ENCODE measurements at regions not wholly inside any gene's neighbourhood (a gene's known extent, or its start where the extent isn't known, plus 50 kb on each side); places are given as distances from the start of the nearest gene placed in this dataset.

DNA sequence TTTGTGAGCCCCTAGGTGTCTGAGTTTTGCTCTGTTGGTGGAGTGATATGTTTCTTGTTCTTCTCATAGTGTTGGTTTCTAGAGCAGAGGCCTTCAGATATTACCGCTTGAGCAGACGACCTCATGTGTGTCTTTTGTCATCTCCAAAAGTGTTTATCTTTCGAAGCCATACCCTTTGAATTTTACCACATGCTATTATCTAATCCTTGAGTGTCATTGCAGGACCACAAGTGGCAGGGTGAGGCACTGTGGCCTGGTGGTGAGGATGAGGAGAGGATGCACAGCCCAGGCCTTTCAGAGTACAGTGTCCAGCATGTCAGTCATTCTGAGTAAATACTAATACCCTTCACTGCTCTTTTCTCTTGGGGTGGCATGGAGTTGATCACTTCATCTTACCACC is 57.2 kb upstream of the CISTR start:
- CTCF ChIA-PET, result interaction anchor here (0.8 to 1.4 kb wide), 2 partner anchors 21 to 406 kb away, joined by 3 to 4 read pairs; no protein-coding TSS in a partner anchor
- no TSS peak for BruUV-seq (replicated peaks)
- Mint-ChIP-seq H3K9me3 (ENCODE audit: unreplicated experiment) (no peaks in the 10 kb centered on the region), H3K4me3 (ENCODE audit: unreplicated experiment) (no peak overlapping the region), H3K27me3 (ENCODE audit: insufficient read depth, unreplicated experiment) (no peaks in the 10 kb centered on the region), H3K27ac (ENCODE audit: low read depth, unreplicated experiment) (no peak overlapping the region), H3K36me3 (ENCODE audit: insufficient read depth, unreplicated experiment) (no peaks in the 10 kb centered on the region), H3K4me1 (ENCODE audit: insufficient read depth, unreplicated experiment) (peaks cover 25% of the 10 kb centered on the region)
- no peak for DNase-seq (ENCODE audit: unreplicated experiment)
- TF ChIP-seq CTCF (IDR thresholded peaks at IDR 0.05; ENCODE audit: unreplicated experiment), result no peak
- intact Hi-C loops (cut with micrococcal nuclease), result no loop called here
- POLR2A ChIA-PET, result no interaction called here

DNA sequence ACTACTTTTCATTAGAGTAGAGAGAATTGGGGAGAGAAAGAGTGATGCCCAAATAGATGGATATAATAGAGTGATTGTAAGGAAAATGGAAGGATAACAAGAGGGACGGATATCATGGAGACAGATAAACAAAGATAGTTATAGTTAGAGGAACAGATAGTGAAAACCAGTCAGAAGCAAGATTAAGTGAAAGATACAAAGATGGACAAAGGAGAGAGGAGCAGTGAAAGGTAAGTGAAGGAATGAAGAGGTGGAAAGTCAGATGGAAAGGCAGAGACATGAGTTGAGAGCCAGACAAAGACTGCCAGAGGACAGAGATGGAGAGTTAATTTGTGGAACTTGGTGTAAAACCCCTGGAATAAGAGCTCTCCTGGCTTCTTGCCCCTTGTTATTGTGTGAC is 59.2 kb upstream of the CISTR start:
- POLR2A ChIA-PET, result interaction anchor here (0.7 to 1.4 kb wide), 2 partner anchors 19 to 28 kb away, joined by 3 read pairs; no protein-coding TSS in a partner anchor
- H3K27me3 Mint-ChIP-seq (ENCODE audit: insufficient read depth, unreplicated experiment), result no peaks in the 10 kb centered on the region
- CTCF ChIA-PET, result no interaction called here

DNA sequence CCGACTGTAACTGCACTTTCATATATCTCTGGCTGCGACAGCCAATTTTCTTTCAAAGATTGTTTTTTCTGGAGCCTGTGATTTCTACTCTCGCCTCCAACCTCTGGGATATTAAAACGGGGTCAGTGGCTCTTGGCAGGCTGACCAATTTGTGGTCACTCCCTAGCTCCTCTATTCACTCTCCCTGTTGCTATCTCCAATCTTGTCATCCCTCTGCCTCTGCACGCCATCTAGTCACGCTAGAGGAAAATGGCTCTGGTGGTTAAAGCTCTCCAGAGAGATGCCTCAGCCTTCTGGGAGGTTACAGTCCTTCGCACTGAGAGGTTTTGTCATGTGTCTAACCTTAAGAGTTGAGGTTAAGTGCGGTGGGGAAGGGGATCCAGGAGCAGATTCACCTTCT is 59.8 kb upstream of the CISTR start:
- no peak overlapping the region for H3K27ac Mint-ChIP-seq (ENCODE audit: low read depth, unreplicated experiment)
- no peaks in the 10 kb centered on the region for H3K27me3 Mint-ChIP-seq (ENCODE audit: insufficient read depth, unreplicated experiment)
- H3K4me3 Mint-ChIP-seq (ENCODE audit: unreplicated experiment), result no peak overlapping the region
- no peak for DNase-seq (ENCODE audit: unreplicated experiment)
- no TSS peak for BruUV-seq (replicated peaks)
- no peaks in the 10 kb centered on the region for H3K36me3 Mint-ChIP-seq (ENCODE audit: insufficient read depth, unreplicated experiment)
- ChIA-PET CTCF (no interaction called here), POLR2A (no interaction called here)
- intact Hi-C loops (cut with micrococcal nuclease), result no loop called here
- no peaks in the 10 kb centered on the region for H3K9me3 Mint-ChIP-seq (ENCODE audit: unreplicated experiment)
- peaks cover 10% of the 10 kb centered on the region for H3K4me1 Mint-ChIP-seq (ENCODE audit: insufficient read depth, unreplicated experiment)
- no peak for TF ChIP-seq CTCF (IDR thresholded peaks at IDR 0.05; ENCODE audit: unreplicated experiment)

More for the DNA sequence above, 59.2 kb upstream of the CISTR start:
- TF ChIP-seq CTCF (IDR thresholded peaks at IDR 0.05; ENCODE audit: unreplicated experiment), result no peak
- Mint-ChIP-seq H3K27ac (ENCODE audit: low read depth, unreplicated experiment) (no peak overlapping the region), H3K4me3 (ENCODE audit: unreplicated experiment) (no peak overlapping the region), H3K4me1 (ENCODE audit: insufficient read depth, unreplicated experiment) (peaks cover 15% of the 10 kb centered on the region), H3K36me3 (ENCODE audit: insufficient read depth, unreplicated experiment) (no peaks in the 10 kb centered on the region), H3K9me3 (ENCODE audit: unreplicated experiment) (no peaks in the 10 kb centered on the region)
- BruUV-seq (replicated peaks), result no TSS peak
- no peak for DNase-seq (ENCODE audit: unreplicated experiment)
- intact Hi-C loops (cut with micrococcal nuclease), result no loop called here

GRCh38 chr12:53816360-53817020 is 64.7 kb upstream of the CISTR start:
- POLR2A ChIA-PET, result interaction anchor here (0.6 kb wide), 1 partner anchor 46 kb away, joined by 3 read pairs; no protein-coding TSS in a partner anchor
- CTCF ChIA-PET, result interaction anchor here (0.6 kb wide), 1 partner anchor 217 kb away, joined by 3 read pairs; the partner anchor contains the start of gene HOXC5
- TF ChIP-seq CTCF (IDR thresholded peaks at IDR 0.05; ENCODE audit: unreplicated experiment), result no peak
- BruUV-seq (replicated peaks), result no TSS peak
- intact Hi-C loops (cut with micrococcal nuclease), result no loop called here
- peaks cover 9% of the 10 kb centered on the region for H3K4me1 Mint-ChIP-seq (ENCODE audit: insufficient read depth, unreplicated experiment)
- H3K9me3 Mint-ChIP-seq (ENCODE audit: unreplicated experiment), result no peaks in the 10 kb centered on the region
- no peaks in the 10 kb centered on the region for H3K36me3 Mint-ChIP-seq (ENCODE audit: insufficient read depth, unreplicated experiment)
- DNase-seq (ENCODE audit: unreplicated experiment), result no peak
- no peak overlapping the region for H3K4me3 Mint-ChIP-seq (ENCODE audit: unreplicated experiment)
- H3K27me3 Mint-ChIP-seq (ENCODE audit: insufficient read depth, unreplicated experiment), result no peaks in the 10 kb centered on the region
- no peak overlapping the region for H3K27ac Mint-ChIP-seq (ENCODE audit: low read depth, unreplicated experiment)
